Vagina (tissue), 2 donors: ENCODE measurements at regions not wholly inside any gene's neighbourhood (a gene's known extent, or its start where the extent isn't known, plus 50 kb on each side); places are given as distances from the start of the nearest gene placed in this dataset.

ENCODE experiments used
- CTCF ChIP-seq, 3 experiments: fragments of 450-650 bp in 2 of 3; fragments of 200-600 bp in 1 of 3; sonication (generic) in 1 of 3; IDR thresholded peaks; one replicate each; pipeline ENCODE4 v1.5.1; 2017 to 2019; ENCODE audit warnings: antibody characterized with exemption in 3 of 3, mild to moderate bottlenecking in 2 of 3, moderate library complexity in 2 of 3
- POLR2A ChIP-seq, 2 donors: fragments of 450-650 bp; IDR thresholded peaks; one replicate each; pipeline ENCODE4 v1.6.1; 2017; ENCODE audit warnings: antibody characterized with exemption in 2 of 2, mild to moderate bottlenecking in 2 of 2, moderate library complexity in 2 of 2
- POLR2AphosphoS5 ChIP-seq, 2 donors: sonication (generic); formaldehyde crosslinking; IDR thresholded peaks; one replicate each; pipeline ENCODE4 v1.9.0; 2017; ENCODE audit warnings: antibody characterized with exemption in 2 of 2, mild to moderate bottlenecking in 2 of 2, low read depth in 1 of 2; ENCODE audit not compliant: insufficient read depth in 1 of 2

DNA sequence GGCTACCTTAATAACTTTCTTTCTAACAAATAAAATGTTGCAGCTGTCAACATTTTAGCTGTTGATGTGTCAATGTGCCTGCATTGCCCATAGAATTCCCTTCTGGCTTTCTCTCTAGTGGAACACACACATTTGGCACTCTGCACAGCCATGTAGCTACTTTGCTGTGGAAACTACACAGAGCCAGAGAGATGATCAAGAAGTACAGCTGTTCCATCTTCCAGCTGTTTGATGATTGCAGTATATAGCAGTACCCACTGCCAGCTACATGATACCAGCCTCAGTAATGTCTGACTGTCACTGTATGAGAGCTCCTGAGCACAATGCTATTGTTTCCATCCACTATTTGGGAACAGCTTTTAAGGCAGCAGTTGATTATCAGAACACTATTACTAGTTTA lies 843.0 kb downstream of the PCDH17 start:
- TF ChIP-seq CTCF (IDR thresholded peaks at IDR 0.05) = no peak
- no peak for TF ChIP-seq POLR2A (IDR thresholded peaks at IDR 0.05)
- TF ChIP-seq POLR2AphosphoS5 (IDR thresholded peaks at IDR 0.05; ENCODE audit: insufficient read depth in 1 of 2, low read depth in 1 of 2) = no peak
